Panc1 (cell line): ENCODE measurements at regions not wholly inside any gene's neighbourhood (a gene's known extent, or its start where the extent isn't known, plus 50 kb on each side); places are given as distances from the start of the nearest gene placed in this dataset.

Source experiments
- ATAC-seq: fragments of 200-7000 bp; cut with Tn5 transposase; 2 replicates; pipeline ENCODE4 v1.9.1; 2020; ENCODE audit warnings: mild to moderate bottlenecking, moderate library complexity
- BruUV-seq: library from RNA; stranded (reverse); fragments of 400-500 nt; replicated peaks from 2 replicates; lab custom pipeline; 2021; lab: Mats Ljungman, UMichigan
- CTCF ChIA-PET: fragments of 300-600 bp; sonication (Branson Sonifier 250); formaldehyde crosslinking; loops from one replicate; lab custom pipeline; 2022; ENCODE audit warnings: antibody characterized with exemption; lab: Charles Lee
- POLR2A ChIA-PET: fragments of 300-600 bp; sonication (Branson Sonifier 250); formaldehyde crosslinking; loops from one replicate; lab custom pipeline; 2022; ENCODE audit warnings: antibody characterized with exemption; lab: Charles Lee
- DNase-seq: peaks from one replicate; pipeline ENCODE4 v3.0.0-alpha.2; 2010; ENCODE audit warnings: low read depth, low spot score
- H3K27ac ChIP-seq: 2 replicates; pipeline ENCODE4 v1.5.1; 2011; ENCODE audit warnings: mild to moderate bottlenecking, low read length, inconsistent platforms
- H3K27me3 ChIP-seq: fragments of 200-500 bp; sonication (Bioruptor generic); 2 replicates; pipeline ENCODE4 v1.6.0; 2014; ENCODE audit warnings: low read length, inconsistent platforms; ENCODE audit not compliant: control insufficient read depth, insufficient read depth
- H3K36me3 ChIP-seq: fragments of 200-500 bp; sonication (Bioruptor generic); 2 replicates; pipeline ENCODE4 v1.5.1; 2014; ENCODE audit warnings: inconsistent platforms, mild to moderate bottlenecking, low read length, moderate library complexity; ENCODE audit not compliant: control insufficient read depth, insufficient read depth
- H3K4me1 ChIP-seq: 2 replicates; pipeline ENCODE4 v1.5.1; 2011; ENCODE audit warnings: inconsistent platforms, mild to moderate bottlenecking, low read length, moderate library complexity; ENCODE audit not compliant: control insufficient read depth, insufficient read depth
- H3K4me3 ChIP-seq, 2 experiments: 2 replicates each; pipeline ENCODE4 v1.5.1; 2011 to 2012; ENCODE audit warnings: low read depth in 2 of 2, low read length in 2 of 2, mild to moderate bottlenecking in 2 of 2, inconsistent platforms in 1 of 2, moderate library complexity in 1 of 2
- H3K9me3 ChIP-seq: fragments of 200-500 bp; sonication (Bioruptor generic); 2 replicates; pipeline ENCODE4 v1.5.1; 2014; ENCODE audit warnings: low read depth, mild to moderate bottlenecking, inconsistent platforms, low read length, moderate library complexity; ENCODE audit not compliant: control insufficient read depth, insufficient read depth
- CTCF ChIP-seq: fragments of 450-650 bp; IDR thresholded peaks from 2 replicates; pipeline ENCODE4 v1.5.1; 2017; ENCODE audit warnings: mild to moderate bottlenecking
- POLR2AphosphoS5 ChIP-seq: IDR thresholded peaks from 2 replicates; pipeline ENCODE4 v1.6.1; 2012; ENCODE audit warnings: mild to moderate bottlenecking, low read depth, low read length, moderate library complexity
- REST ChIP-seq, 2 experiments: IDR thresholded peaks; 2 replicates each; pipeline ENCODE4 v1.6.1; 2011 to 2012; ENCODE audit warnings: low read depth in 2 of 2, control low read depth in 1 of 2, low read length in 1 of 2, mild to moderate bottlenecking in 1 of 2, moderate library complexity in 1 of 2; ENCODE audit not compliant: insufficient read depth in 1 of 2
- SIN3A ChIP-seq: IDR thresholded peaks from 2 replicates; pipeline ENCODE4 v1.6.1; 2012; ENCODE audit warnings: low read depth, mild to moderate bottlenecking, low read length, moderate library complexity, borderline replicate concordance; ENCODE audit not compliant: insufficient read depth
- TCF7L2 ChIP-seq: IDR thresholded peaks from 2 replicates; pipeline ENCODE4 v1.6.1; 2011; ENCODE audit warnings: mild to moderate bottlenecking, low read depth, low read length, inconsistent platforms
- in situ Hi-C: cut with HindIII; loops from 2 replicates; pipeline ENCODE4 v1.10.0; 2016; ENCODE audit warnings: low sequenced_read_pairs, low pct_unique_long_range_greater_than_20kb
- intact Hi-C: fragments of 100-400 bp; cut with micrococcal nuclease; formaldehyde crosslinking; loops from one replicate; pipeline ENCODE4 v1.10.0; 2022; ENCODE audit not compliant: unreplicated experiment

- intact Hi-C loops = no loop called here
- ChIA-PET POLR2A (no interaction called here), CTCF (no interaction called here)
- no peak for DNase-seq
- H3K9me3 ChIP-seq = no peaks in the 10 kb centered on the region
- H3K4me1 ChIP-seq = no peaks in the 10 kb centered on the region
- BruUV-seq = no TSS peak
- H3K27ac ChIP-seq = no peak overlapping the region
- ATAC-seq = no peak
- H3K4me3 ChIP-seq = no peak overlapping the region
- no peaks in the 10 kb centered on the region for H3K36me3 ChIP-seq
- in situ Hi-C loops = no loop called here
- TF ChIP-seq TCF7L2 = no peak
- no peak for TF ChIP-seq POLR2AphosphoS5
- TF ChIP-seq REST (IDR thresholded peaks at IDR 0.05; ENCODE audit: insufficient read depth in 1 of 2, low read depth in 2 of 2, low read length in 1 of 2) = no peak
- TF ChIP-seq SIN3A = no peak
- TF ChIP-seq CTCF = no peak
- no peaks in the 10 kb centered on the region for H3K27me3 ChIP-seq
These were observed 195.3 kb upstream of the NR4A3 start for GRCh38 chr9:99626426-99626825.

GRCh38 chr9:99628285-99628684 is 193.4 kb upstream of the NR4A3 start:
- no peaks in the 10 kb centered on the region for H3K27me3 ChIP-seq
- ATAC-seq = no peak
- ChIA-PET CTCF (no interaction called here), POLR2A (no interaction called here)
- H3K27ac ChIP-seq = no peak overlapping the region
- H3K36me3 ChIP-seq = no peaks in the 10 kb centered on the region
- no peak for DNase-seq
- H3K4me3 ChIP-seq = no peak overlapping the region
- intact Hi-C loops = no loop called here
- no peaks in the 10 kb centered on the region for H3K4me1 ChIP-seq
- H3K9me3 ChIP-seq = no peaks in the 10 kb centered on the region
- no TSS peak for BruUV-seq
- no peak for TF ChIP-seq POLR2AphosphoS5
- no peak for TF ChIP-seq SIN3A
- no peak for TF ChIP-seq CTCF
- no peak for TF ChIP-seq TCF7L2
- TF ChIP-seq REST (IDR thresholded peaks at IDR 0.05; ENCODE audit: insufficient read depth in 1 of 2, low read depth in 2 of 2, low read length in 1 of 2) = no peak
- in situ Hi-C loops = no loop called here
